Right atrium auricular region (tissue), 2 donors: ENCODE measurements at regions not wholly inside any gene's neighbourhood (a gene's known extent, or its start where the extent isn't known, plus 50 kb on each side); places are given as distances from the start of the nearest gene placed in this dataset.

ENCODE experiments used
- DNase-seq: peaks from one replicate; pipeline ENCODE4 v3.0.0-alpha.2; 2019; ENCODE audit warnings: low spot score
- H3K27ac ChIP-seq, 2 donors: fragments of 200-600 bp; sonication (generic); 1 replicate in 1 of 2; 2 replicates in 1 of 2; pipeline ENCODE4 v1.5.1; 2016 to 2019
- H3K27me3 ChIP-seq, 2 donors: fragments of 200-600 bp; sonication (generic); one replicate each; pipeline versions ENCODE4 v1.5.1 to v1.6.0; 2017 to 2019
- H3K36me3 ChIP-seq: fragments of 200-600 bp; sonication (generic); one replicate; pipeline ENCODE4 v1.5.1; 2016
- H3K4me1 ChIP-seq, 2 donors: fragments of 200-600 bp; sonication (generic); one replicate each; pipeline versions ENCODE4 v1.5.1 to v1.6.0; 2017 to 2019
- H3K4me3 ChIP-seq, 2 donors: fragments of 200-600 bp; sonication (generic); 1 replicate in 1 of 2; 2 replicates in 1 of 2; pipeline ENCODE4 v1.5.1; 2017 to 2019; ENCODE audit warnings: mild to moderate bottlenecking in 1 of 2, moderate library complexity in 1 of 2
- H3K9me3 ChIP-seq, 2 donors: fragments of 200-600 bp; sonication (generic); one replicate each; pipeline ENCODE4 v1.5.1; 2019
- CTCF ChIP-seq, 2 donors: fragments of 200-600 bp; sonication (generic); IDR thresholded peaks; one replicate each; pipeline ENCODE4 v1.5.1; 2019; ENCODE audit warnings: antibody characterized with exemption in 2 of 2

- no peaks in the 10 kb centered on the region for H3K4me1 ChIP-seq
- no peaks in the 10 kb centered on the region for H3K27me3 ChIP-seq
- H3K4me3 ChIP-seq, result no peak overlapping the region
- H3K36me3 ChIP-seq, result no peaks in the 10 kb centered on the region
- no peak for TF ChIP-seq CTCF (IDR thresholded peaks at IDR 0.05)
- H3K27ac ChIP-seq, result no peak overlapping the region
- H3K9me3 ChIP-seq, result no peaks in the 10 kb centered on the region
- no peak for DNase-seq
These were observed 139.5 kb upstream of the SYT1 start for GRCh38 chr12:78725033-78725432.

- Histone ChIP-seq H3K9me3 (no peaks in the 10 kb centered on the region), H3K36me3 (no peaks in the 10 kb centered on the region), H3K4me1 (no peaks in the 10 kb centered on the region), H3K27me3 (no peaks in the 10 kb centered on the region), H3K4me3 (no peak overlapping the region), H3K27ac (no peak overlapping the region)
- no peak for DNase-seq
- no peak for TF ChIP-seq CTCF (IDR thresholded peaks at IDR 0.05)
These were observed 138.5 kb upstream of the SYT1 start for GRCh38 chr12:78725951-78726580.

GRCh38 chr12:78726854-78727253 is 137.7 kb upstream of the SYT1 start:
- no peaks in the 10 kb centered on the region for H3K4me1 ChIP-seq
- TF ChIP-seq CTCF (IDR thresholded peaks at IDR 0.05), result no peak
- H3K9me3 ChIP-seq, result no peaks in the 10 kb centered on the region
- H3K36me3 ChIP-seq, result no peaks in the 10 kb centered on the region
- DNase-seq, result no peak
- no peaks in the 10 kb centered on the region for H3K27me3 ChIP-seq
- no peak overlapping the region for H3K27ac ChIP-seq
- no peak overlapping the region for H3K4me3 ChIP-seq

- no peaks in the 10 kb centered on the region for H3K36me3 ChIP-seq
- H3K9me3 ChIP-seq, result no peaks in the 10 kb centered on the region
- no peak for TF ChIP-seq CTCF (IDR thresholded peaks at IDR 0.05)
- H3K27me3 ChIP-seq, result no peaks in the 10 kb centered on the region
- no peak overlapping the region for H3K4me3 ChIP-seq
- DNase-seq, result no peak
- H3K4me1 ChIP-seq, result no peaks in the 10 kb centered on the region
- H3K27ac ChIP-seq, result no peak overlapping the region
These were observed 132.1 kb upstream of the SYT1 start for GRCh38 chr12:78732481-78732880.

GRCh38 chr12:78739653-78740052 is 124.9 kb upstream of the SYT1 start:
- no peaks in the 10 kb centered on the region for H3K36me3 ChIP-seq
- H3K27ac ChIP-seq, result no peak overlapping the region
- H3K4me3 ChIP-seq, result no peak overlapping the region
- H3K27me3 ChIP-seq, result no peaks in the 10 kb centered on the region
- H3K9me3 ChIP-seq, result no peaks in the 10 kb centered on the region
- no peaks in the 10 kb centered on the region for H3K4me1 ChIP-seq
- no peak for TF ChIP-seq CTCF (IDR thresholded peaks at IDR 0.05)
- no peak for DNase-seq

- Histone ChIP-seq H3K9me3 (no peaks in the 10 kb centered on the region), H3K4me3 (no peak overlapping the region), H3K27ac (no peak overlapping the region), H3K4me1 (no peaks in the 10 kb centered on the region), H3K36me3 (no peaks in the 10 kb centered on the region), H3K27me3 (no peaks in the 10 kb centered on the region)
- no peak for DNase-seq
- no peak for TF ChIP-seq CTCF (IDR thresholded peaks at IDR 0.05)
These were observed 118.6 kb upstream of the SYT1 start for GRCh38 chr12:78746001-78746400.
